HG02852 (cell line): ENCODE measurements at regions not wholly inside any gene's neighbourhood (a gene's known extent, or its start where the extent isn't known, plus 50 kb on each side); places are given as distances from the start of the nearest gene placed in this dataset.

Source experiments
- ATAC-seq: cut with Tn5 transposase; IDR thresholded peaks from one replicate; pipeline ENCODE4 v1.9.1; 2021; ENCODE audit warnings: mild to moderate bottlenecking, moderate library complexity; ENCODE audit not compliant: unreplicated experiment

DNA sequence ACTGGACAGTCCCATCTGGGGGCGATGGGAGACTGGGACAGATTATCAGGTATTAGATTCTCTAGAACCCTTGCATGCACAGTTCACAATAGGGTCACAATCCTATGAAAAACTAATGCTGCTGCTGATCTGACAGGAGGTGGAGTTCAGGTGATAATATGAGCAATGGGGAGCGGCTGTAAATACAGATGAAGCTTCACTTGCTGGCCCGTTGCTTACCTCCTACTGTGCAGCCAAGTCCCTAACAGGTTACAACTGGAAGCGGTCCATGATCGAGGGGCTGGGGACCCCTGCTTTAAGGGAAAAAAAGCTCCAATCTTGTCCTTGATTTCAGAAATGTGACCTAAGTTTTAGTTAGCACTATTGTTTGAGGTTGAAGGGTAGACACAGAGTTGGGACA lies 175.2 kb downstream of the ZNF330 start:
- ATAC-seq: no peak

GRCh38 chr4:141402712-141403111 lies 182.0 kb downstream of the ZNF330 start:
- ATAC-seq: no peak

DNA sequence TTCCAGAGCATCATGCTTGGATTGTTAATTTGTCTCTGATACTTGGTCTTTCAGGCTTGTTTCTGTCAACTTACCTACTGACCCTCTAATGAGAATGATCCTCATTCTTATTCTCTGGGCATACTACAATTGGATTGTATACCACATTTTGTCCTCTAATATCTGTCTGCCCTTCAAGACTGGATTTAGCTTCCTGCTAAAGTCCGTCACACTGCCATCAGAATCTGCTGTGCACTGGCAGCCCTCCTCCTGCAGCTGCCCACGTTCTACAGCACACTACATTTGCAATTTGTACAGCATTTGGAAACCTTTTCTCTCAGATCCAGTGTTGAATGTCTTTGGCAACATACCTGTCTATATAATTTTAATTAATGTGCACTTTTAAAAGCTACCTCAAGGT lies 183.1 kb downstream of the ZNF330 start:
- no peak for ATAC-seq

DNA sequence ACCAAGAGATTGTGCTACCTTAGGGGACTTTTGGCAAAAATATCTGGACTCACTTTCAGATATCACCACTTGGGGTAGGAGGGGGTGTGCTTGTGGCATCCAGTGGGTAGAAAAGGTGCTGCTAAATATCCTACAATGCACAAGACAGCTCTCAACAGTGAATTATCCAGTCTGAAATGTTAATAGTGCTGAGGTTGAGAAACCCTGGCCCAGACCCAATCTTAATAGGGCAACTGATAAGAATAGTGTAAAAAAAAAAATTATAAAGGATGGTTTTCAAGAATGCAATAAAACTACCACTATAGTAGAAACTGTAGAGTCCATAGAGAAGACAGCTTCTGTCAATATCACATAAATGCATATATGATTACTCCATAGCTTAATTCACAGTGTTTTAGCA lies 185.5 kb downstream of the ZNF330 start:
- ATAC-seq: no peak

DNA sequence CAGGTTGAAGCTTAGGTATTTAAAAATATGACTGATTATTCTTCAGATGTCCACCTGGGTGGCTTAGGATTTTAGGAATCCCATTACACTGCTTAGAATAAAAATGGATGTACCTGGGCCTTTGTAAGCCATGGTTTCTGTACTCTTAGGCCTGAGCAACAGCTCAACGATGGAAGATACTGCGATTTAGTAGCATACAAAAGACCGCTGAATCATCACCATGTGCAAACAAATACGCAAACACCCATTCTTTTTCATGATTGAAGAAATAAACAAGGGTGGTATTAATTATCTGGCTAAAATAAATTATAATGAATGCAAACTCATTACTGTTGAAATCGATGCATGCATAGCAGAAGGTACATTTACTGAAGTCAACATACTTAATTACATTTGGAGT lies 188.9 kb downstream of the ZNF330 start:
- ATAC-seq: no peak

DNA sequence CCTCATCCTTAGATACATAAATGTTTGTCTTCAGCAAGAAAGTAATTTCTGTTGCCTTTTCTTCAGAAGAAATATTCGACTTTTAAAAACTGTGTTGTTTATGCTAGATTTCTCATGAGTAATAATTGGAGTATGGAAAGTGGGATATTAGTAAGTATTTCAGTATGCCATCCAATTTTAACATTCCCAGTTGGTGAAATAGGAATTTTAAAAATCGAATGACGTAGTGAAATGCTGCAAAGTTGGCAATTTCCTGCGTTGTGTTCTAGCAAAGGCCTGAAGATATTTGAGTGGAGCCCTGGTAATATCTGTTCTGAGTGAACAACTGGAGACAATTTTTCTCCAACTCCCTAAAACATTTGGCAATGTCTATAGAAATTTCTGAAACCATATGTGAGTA lies 190.1 kb downstream of the ZNF330 start:
- no peak for ATAC-seq

DNA sequence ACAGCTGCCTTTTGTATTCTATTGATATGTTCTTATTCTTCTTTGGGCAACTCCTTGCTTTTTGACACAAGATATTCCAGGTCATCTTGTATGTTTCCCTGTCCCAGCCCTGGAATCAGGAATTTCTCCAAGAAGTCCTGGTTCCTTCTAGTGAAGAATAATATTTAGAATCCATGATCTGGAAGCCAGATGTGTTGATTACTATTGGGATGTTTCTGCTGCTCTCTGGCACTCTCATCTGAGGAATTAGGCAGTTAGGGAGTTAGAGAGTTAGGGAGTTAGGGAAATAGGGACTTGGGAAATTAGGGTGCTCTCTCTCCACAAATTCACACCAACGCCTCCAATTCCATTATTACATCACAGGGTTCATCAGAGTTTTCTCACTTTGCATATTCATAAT lies 191.2 kb downstream of the ZNF330 start:
- ATAC-seq: no peak

GRCh38 chr4:141413366-141413765 lies 192.7 kb downstream of the ZNF330 start:
- no peak for ATAC-seq

- no peak for ATAC-seq
These were observed 195.0 kb downstream of the ZNF330 start for GRCh38 chr4:141415651-141416050.

DNA sequence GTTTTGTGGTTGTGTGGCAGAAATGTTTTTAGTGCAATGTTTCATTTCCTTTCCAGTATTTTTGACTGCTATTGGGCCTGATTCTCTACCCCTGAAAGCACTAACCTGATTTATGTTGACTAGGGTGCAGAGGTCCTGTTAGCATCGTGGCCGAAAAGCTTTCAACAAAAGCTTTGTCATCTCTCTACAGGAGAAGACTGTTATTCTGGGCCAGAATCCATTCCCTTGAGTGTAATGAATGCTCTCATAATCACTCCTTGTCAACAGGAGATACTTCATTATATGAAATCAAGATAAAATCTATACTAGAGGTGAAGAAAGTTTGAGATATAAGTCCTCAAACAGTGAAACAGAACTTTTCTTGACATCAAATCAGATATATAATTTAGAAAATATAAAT lies 195.5 kb downstream of the ZNF330 start:
- ATAC-seq: no peak

DNA sequence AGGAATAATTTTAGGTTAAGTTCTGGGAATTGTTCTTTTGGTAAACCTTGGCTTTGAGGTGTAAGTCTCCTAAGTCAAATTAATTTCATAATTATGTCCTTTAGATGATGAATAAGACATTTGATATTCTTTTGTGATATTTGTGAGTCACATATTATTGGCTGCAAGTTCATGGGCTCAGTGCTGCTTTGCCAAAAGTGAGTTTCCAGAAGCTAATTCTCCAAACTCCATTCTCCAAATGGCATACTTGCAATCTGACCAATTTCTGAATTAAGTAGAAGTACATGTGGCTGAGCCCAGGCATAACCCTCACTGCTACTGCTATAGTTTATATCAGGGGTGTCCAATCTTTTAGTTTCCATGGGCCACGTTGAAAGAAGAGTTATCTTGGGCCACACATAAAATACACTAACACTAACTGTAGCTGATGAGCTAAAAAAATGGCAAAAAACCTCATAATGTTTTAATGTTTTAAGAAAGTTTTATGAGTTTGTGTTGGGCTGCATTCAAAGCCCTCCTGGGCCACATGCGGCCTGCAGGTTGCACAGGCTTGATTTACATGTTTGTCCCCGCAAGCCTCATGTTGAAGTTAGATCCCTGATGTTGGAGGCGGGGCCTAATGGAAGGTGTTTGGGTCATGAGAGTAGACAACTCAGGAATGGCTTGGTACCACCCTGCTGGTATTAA lies 196.1 kb downstream of the ZNF330 start:
- ATAC-seq: no peak

DNA sequence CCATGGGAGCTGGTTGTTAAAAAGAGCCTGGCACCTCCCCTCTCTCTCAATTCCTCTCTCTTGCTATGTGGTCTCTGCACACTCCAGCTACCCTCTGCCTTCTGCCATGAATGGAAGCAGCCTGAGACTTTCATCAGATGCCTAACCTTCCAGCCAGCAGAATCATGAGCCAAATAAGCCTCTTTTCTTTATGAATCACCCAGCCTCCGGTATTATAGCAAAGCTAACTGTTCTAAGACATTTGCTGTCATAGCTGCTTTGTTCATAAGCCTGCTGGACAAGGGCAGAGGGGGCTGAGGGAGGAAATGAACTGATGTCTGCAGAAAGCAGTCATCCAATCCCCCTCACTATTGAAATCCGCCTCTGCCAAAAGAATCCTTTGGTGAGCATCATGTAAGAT lies 196.7 kb downstream of the ZNF330 start:
- ATAC-seq: no peak

DNA sequence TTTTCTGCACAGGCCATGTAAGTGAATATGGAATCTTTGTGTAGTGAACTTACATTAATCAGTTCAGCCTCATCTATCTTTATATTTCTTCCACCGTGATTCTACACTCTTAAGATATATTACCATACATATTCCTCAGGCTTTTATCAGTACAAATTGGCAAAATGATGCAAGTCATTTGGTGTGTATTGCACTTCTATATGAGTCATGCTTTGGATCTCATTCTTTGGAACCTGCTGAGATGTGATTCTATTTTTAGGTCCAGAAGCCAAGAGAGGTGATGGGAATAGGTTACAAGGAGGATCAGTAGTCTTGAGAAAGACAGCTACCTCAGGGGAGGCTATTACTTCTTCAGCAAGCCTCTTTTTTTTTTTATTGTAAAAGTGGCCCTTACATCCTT lies 204.4 kb downstream of the ZNF330 start:
- ATAC-seq: no peak

DNA sequence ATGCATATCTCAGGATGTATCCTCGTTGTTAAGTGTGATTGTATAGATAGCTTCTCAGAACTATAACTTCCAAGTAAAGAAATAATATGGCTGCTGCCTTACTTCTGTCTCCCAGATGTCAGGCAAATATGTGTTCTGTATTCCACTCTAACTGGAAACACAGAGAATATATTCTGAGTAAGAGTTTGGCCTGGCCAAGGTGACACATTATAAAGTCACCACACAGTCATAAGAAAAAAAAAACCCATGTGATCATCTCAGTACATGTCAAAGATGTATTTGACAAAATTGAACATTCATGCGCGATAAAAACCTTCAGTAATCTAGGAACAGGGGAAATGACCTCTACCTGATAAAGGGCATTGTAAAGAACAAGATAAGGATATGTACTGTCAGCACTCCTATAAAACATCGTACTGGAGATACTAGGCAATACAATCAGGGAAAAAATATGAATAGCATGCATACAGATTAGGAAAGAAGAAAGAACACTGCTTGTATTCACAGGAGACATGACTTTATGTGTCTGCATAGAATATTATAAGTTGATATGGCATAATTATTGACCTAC lies 207.1 kb downstream of the ZNF330 start:
- no peak for ATAC-seq

DNA sequence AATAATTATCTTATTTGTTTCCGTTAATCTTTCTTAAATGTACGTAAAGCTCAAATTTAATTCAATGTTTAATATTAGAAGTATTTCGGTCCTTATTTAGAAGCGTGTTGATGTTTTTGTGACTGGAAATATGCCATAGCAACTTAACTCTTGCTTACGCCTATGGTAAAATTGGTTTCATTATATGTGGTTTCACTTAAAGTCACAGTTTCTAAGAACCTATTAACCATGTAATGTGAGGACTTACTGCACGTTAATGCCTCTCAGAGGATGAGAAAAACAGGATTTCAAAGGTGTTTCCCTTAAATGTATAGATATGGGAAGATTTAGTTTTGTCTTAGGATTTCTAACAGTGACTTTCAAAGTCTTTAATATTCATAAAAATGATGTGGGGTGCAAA lies 206.4 kb upstream of the IL15 start:
- ATAC-seq: no peak

GRCh38 chr4:141430686-141431085 lies 205.7 kb upstream of the IL15 start:
- no peak for ATAC-seq

DNA sequence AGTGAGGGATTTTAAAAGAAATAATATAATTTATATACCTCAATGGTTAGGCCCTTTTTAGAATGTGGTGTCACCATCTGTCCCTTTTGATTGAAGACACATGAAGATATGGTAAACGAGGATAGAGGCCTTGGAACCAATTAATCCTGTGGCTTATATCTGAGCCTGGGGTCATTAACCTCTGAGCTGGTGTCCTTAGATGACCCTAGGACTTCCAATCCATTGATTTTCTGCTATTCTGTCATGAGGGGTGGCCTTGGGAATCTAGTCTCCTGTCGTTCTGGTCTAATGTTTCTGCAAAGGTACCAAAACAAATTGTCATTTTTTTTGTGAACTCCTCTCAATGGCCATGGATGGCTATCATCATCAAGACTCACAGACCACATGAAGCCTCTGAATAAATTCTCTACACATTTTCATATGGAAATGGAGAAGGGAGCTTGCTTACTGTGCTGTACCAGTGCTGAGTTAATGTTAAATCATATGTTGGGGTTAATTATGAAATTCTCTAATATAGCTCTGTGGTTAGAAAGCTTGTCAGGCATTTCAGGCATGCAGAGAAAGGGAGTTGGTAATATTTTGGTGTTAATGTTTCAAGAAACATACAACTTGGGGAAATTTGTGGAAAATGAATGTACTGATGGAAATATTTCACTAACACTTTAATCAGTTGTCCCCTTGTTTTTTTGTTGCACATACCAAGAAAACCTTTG lies 204.2 kb upstream of the IL15 start:
- ATAC-seq: no peak

- no peak for ATAC-seq
These were observed 200.7 kb upstream of the IL15 start for GRCh38 chr4:141435446-141436225.

DNA sequence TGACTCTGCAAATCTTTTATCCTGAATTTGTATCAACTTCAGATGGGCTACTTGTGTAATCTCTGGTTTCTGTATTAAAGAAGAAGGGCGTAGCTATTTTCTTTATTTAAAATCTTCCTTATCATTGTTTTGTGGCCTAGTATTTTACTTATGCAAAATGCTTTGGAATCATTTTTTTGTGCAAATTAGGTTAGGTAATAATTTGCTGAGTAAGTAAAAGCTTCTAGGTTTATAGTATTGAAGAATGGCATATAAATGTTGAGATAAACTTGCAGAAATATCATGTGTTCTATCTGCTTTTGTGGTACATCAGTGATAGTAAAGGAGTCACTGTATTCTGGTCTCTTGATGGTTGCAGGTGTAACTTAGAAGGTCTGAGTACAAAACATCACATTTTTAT lies 197.2 kb upstream of the IL15 start:
- no peak for ATAC-seq

DNA sequence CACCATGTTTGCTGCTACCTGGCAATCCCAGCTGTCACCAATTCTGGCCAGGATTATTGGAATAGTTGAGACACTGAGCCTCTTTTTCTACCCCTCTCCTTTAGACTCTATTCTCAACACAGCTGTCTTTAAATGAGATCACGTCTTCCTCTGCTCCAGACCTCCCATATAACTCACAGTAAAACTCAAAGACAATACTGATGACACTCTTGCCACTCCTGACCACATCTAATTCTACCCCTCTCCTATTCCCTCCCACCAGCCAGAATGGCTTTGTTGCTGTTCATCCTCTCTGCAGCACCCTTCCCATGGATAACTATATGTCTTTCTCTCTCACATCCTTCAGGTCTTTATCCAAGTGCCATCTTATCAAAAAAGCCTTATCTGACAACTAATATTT lies 188.6 kb upstream of the IL15 start:
- no peak for ATAC-seq

GRCh38 chr4:141448490-141448889 lies 187.9 kb upstream of the IL15 start:
- no peak for ATAC-seq

- ATAC-seq: no peak
These were observed 186.5 kb upstream of the IL15 start for GRCh38 chr4:141449927-141450326.
